Thymus (tissue), 11 donors: ENCODE measurements at regions not wholly inside any gene's neighbourhood (a gene's known extent, or its start where the extent isn't known, plus 50 kb on each side); places are given as distances from the start of the nearest gene placed in this dataset.

Experiments
- DNase-seq, 9 donors: peaks; one replicate each; pipeline ENCODE4 v3.0.0-alpha.2; 2013; ENCODE audit warnings: low spot score in 9 of 9, low read depth in 6 of 9, missing footprints in 1 of 9
- H3K27ac ChIP-seq, 2 donors: one replicate each; pipeline ENCODE4 v1.5.1; 2013; ENCODE audit warnings: control low read depth in 1 of 2, low read depth in 1 of 2, low read length in 1 of 2, mild to moderate bottlenecking in 1 of 2, moderate library complexity in 1 of 2
- H3K27me3 ChIP-seq, 2 donors: one replicate each; pipeline ENCODE4 v1.5.1; 2013; ENCODE audit warnings: low read length in 1 of 2; ENCODE audit not compliant: control insufficient read depth in 2 of 2, insufficient read depth in 1 of 2
- H3K36me3 ChIP-seq, 2 donors: one replicate each; pipeline ENCODE4 v1.5.1; 2013; ENCODE audit warnings: low read length in 1 of 2, mild to moderate bottlenecking in 1 of 2, moderate library complexity in 1 of 2; ENCODE audit not compliant: control insufficient read depth in 2 of 2, insufficient read depth in 2 of 2
- H3K4me1 ChIP-seq, 2 donors: one replicate each; pipeline ENCODE4 v1.5.1; 2013; ENCODE audit warnings: low read length in 2 of 2; ENCODE audit not compliant: control insufficient read depth in 2 of 2, insufficient read depth in 2 of 2
- H3K4me3 ChIP-seq, 2 donors: one replicate each; pipeline ENCODE4 v1.5.1; 2013; ENCODE audit warnings: low read length in 2 of 2, control low read depth in 1 of 2, mild to moderate bottlenecking in 1 of 2
- H3K9me3 ChIP-seq, 2 donors: one replicate each; pipeline ENCODE4 v1.5.1; 2013; ENCODE audit warnings: low read length in 1 of 2, mild to moderate bottlenecking in 1 of 2; ENCODE audit not compliant: control insufficient read depth in 2 of 2, insufficient read depth in 1 of 2
- WGBS: extraction: QIAGEN DNeasy Blood & Tissue Kit; methylation state at CpG from one replicate; pipeline ENCODE4 v1.1.7; 2013; 5-methylcytosine and 5-hydroxymethylcytosine counted together
- donor health status: healthy.

DNA sequence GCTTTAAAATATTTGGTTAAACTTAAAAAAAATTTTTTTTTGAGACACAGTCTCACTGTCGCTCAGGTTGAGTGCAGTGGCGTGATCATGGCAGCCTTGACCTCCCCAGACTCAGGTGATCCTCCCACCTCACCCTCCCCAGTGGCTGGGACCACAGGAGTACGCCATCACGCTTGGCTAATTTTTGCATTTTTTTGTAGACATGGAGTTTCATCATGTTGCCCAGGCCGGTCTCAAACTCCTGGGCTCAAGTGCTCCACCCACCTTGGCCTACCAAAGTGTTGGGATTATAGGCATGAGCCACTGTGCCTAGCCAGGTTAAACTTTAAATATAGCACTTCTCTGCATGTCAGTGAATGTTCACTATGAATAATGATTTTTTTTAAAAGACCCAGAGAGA lies 224.5 kb upstream of the RFX3 start:
- Histone ChIP-seq H3K4me3 (no peak overlapping the region), H3K27me3 (no peaks in the 10 kb centered on the region), H3K36me3 (no peaks in the 10 kb centered on the region), H3K9me3 (no peaks in the 10 kb centered on the region), H3K4me1 (no peaks in the 10 kb centered on the region), H3K27ac (no peak overlapping the region)
- 78% methylated on average over 5 of the region's 5 CpGs for WGBS
- no peak for DNase-seq

DNA sequence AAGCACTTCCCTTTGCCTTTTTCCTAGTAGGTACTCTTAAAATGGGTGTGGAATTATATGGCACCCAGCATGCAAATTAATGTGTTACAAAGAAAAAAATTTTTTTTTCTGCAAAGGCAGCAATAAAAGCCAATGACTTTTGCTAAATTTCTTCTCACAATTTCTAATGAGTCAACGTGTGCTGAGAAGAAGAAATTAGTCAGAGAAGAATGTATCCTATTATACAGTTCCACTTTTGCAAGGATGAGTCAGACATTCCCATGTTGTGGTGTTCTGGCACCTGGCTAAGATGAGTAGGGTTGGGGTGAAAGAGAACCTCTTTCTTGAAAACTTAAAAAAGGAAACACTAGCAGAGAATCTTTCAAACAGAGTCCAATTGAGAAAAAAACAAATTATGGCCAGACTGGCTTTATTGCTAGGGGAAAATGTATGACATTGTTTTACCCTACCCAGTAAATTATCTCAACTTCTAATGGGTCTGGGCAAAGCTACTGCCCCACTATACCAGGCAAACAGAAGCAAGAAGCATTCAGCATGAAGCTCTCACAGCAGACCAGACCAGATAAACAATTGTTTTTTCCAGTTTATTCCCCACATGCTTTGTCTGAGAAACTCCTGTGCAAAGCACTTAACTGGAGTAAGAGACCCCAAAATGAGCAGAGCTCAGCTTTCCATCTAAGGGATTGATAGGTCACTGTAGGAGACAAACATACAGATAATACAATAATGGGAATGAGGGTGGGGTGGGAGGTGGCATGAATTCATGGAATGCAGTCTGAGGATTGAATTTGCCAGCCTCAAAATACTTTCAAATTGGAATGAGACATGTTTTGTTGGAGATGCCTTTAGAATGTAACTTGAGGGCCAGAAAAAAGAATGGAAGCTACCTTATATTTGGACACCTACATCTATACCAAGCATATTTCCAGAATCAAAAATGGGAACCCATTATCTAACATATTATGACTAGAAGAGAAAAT lies 220.8 kb upstream of the RFX3 start:
- DNase-seq: no peak
- WGBS: 82% methylated on average over 1 of the region's 1 CpG
- Histone ChIP-seq H3K4me3 (no peak overlapping the region), H3K9me3 (no peaks in the 10 kb centered on the region), H3K27ac (no peak overlapping the region), H3K36me3 (no peaks in the 10 kb centered on the region), H3K4me1 (no peaks in the 10 kb centered on the region), H3K27me3 (no peaks in the 10 kb centered on the region)

- Histone ChIP-seq H3K36me3 (no peaks in the 10 kb centered on the region), H3K9me3 (no peaks in the 10 kb centered on the region), H3K27ac (no peak overlapping the region), H3K4me1 (no peaks in the 10 kb centered on the region), H3K27me3 (no peaks in the 10 kb centered on the region), H3K4me3 (no peak overlapping the region)
- 96% methylated on average over 2 of the region's 2 CpGs for WGBS
- DNase-seq: no peak
Measured at GRCh38 chr9:3743901-3744413, 218.2 kb upstream of the RFX3 start.

DNA sequence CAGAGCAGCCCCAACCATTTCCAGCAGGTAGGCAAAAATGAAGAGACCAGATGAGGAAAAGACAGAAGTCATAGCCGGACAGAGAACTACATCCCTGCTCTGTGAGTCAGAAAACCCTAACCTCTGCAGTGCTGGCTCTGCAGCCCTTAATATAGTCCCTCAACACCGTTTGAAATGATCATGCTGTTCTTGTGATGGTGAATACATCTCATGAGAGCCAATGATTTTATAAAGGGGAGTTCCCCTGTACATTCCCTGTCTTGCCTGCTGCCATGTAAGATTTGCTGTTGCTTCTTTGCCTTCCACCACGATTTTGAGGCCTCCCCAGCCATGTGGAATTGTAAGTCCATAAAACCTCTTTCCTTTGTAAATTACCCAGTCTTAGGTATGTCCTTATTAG lies 216.8 kb upstream of the RFX3 start:
- DNase-seq: no peak
- 78% methylated on average over 3 of the region's 3 CpGs for WGBS
- no peaks in the 10 kb centered on the region for H3K9me3 ChIP-seq
- H3K27ac ChIP-seq: no peak overlapping the region
- H3K4me3 ChIP-seq: no peak overlapping the region
- H3K36me3 ChIP-seq: no peaks in the 10 kb centered on the region
- no peaks in the 10 kb centered on the region for H3K27me3 ChIP-seq
- no peaks in the 10 kb centered on the region for H3K4me1 ChIP-seq

DNA sequence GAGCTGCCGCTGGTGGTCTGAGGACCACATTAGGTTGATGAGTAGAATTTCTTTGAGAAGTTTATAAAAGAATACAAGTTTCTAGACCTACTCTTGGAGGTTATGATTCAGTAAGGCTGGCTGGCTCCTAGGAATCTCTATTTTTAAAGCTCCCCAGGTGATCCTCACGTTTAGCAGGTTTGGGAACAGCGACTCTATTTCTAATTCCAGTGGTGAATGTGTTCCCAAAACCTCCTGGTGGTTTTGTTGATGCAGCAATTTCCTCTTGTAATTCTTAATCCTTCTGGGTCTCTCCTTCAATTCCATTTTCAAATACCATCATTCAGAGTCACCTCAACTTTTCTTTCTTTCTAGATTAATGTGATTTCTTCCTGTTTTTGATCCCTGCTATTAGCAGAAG lies 215.9 kb upstream of the RFX3 start:
- Histone ChIP-seq H3K27me3 (no peaks in the 10 kb centered on the region), H3K4me3 (no peak overlapping the region), H3K9me3 (no peaks in the 10 kb centered on the region), H3K4me1 (no peaks in the 10 kb centered on the region), H3K27ac (no peak overlapping the region), H3K36me3 (no peaks in the 10 kb centered on the region)
- no peak for DNase-seq
- WGBS: 89% methylated on average over 3 of the region's 3 CpGs

DNA sequence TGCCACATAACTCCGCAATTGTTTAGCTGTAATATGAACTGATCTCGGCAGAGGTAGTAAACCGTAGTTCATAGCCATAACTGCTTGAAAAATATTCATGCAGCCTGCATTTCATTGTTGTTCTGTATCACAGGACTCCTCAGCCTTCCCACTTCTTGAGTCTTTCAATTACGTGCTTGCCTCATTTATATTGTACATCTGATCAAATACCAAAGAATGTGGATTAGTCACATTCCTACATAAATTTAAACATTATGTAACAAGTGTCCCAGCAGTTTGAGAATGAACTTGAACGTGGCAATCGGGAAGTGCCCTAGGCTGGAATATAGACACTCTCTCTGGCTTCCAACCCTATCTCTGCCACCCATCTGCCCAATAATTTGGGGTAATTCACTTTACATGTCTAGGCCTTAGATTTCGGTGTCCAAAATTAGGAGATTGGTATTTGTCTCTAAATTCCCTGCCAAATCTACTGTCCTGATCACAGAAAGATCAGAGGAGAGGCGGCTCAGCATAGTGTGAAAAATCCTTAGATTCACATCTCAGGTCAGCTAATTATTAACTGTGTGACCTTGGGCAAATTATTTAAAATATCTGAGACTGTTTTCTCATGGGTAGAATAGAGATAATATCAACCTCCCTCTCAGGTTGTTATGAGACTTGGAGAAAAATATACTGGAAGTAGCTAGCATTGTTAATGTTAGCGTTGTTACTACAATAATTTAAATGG lies 215.1 kb upstream of the RFX3 start:
- Histone ChIP-seq H3K4me3 (no peak overlapping the region), H3K4me1 (no peaks in the 10 kb centered on the region), H3K9me3 (no peaks in the 10 kb centered on the region), H3K27ac (no peak overlapping the region), H3K36me3 (no peaks in the 10 kb centered on the region), H3K27me3 (no peaks in the 10 kb centered on the region)
- 96% methylated on average over 9 of the region's 9 CpGs for WGBS
- no peak for DNase-seq

DNA sequence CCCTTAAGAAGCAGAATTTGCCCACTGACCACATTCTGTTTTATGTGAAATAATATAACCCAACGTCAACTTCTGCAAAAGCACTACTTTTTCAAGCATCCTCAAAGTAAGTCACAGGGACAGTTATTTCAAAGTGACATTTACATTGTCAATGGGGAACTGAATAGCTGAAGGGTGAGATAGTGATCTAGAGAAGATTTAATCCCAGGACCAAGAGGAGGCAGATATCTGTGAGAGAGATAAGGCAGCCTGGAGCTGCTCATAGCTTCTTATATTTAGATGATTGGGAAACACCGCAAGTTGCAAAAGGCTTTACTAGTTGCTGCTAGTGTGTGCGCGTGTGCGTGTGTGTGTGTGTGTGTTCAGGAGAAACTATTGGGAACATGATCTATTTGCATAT lies 210.4 kb upstream of the RFX3 start:
- Histone ChIP-seq H3K9me3 (no peaks in the 10 kb centered on the region), H3K36me3 (no peaks in the 10 kb centered on the region), H3K27ac (no peak overlapping the region), H3K27me3 (no peaks in the 10 kb centered on the region), H3K4me3 (no peak overlapping the region), H3K4me1 (no peaks in the 10 kb centered on the region)
- 54% methylated on average over 5 of the region's 5 CpGs for WGBS
- no peak for DNase-seq

DNA sequence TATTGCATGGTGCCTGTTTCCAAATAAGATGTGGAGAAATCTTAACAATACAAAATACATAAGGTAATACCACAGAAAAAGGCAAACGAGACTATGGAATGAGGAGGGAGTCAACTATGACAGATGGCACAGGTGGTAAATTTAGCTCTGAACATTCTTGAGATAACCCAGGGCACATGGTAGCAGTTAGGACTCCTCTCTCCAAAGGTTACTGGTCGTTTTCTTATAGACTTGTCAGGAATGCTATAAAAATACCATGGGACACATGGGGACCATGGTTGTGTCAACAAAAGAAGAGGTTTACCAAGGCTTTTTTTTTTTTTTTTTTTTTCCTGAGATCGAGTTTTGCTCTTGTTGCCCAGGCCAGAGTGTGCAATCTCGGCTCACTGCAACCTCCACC lies 209.4 kb upstream of the RFX3 start:
- 94% methylated on average over 4 of the region's 4 CpGs for WGBS

More for the DNA sequence above, 209.4 kb upstream of the RFX3 start:
- Histone ChIP-seq H3K4me3 (no peak overlapping the region), H3K27ac (no peak overlapping the region), H3K27me3 (no peaks in the 10 kb centered on the region), H3K36me3 (no peaks in the 10 kb centered on the region), H3K4me1 (no peaks in the 10 kb centered on the region), H3K9me3 (no peaks in the 10 kb centered on the region)
- no peak for DNase-seq
